ENCODE measurements at regions not wholly inside any gene's neighbourhood (a gene's known extent, or its start where the extent isn't known, plus 50 kb on each side); places are given as distances from the start of the nearest gene placed in this dataset.

- DNase-seq (ENCODE audit: low spot score in 2 of 2) = no peak
- Histone ChIP-seq H3K9me3 (no peaks in the 10 kb centered on the region), H3K27ac (no peak overlapping the region), H3K4me1 (no peaks in the 10 kb centered on the region), H3K4me3 (no peak overlapping the region), H3K36me3 (no peaks in the 10 kb centered on the region), H3K27me3 (peaks cover 2% of the 10 kb centered on the region)
- TF ChIP-seq POLR2A (IDR thresholded peaks at IDR 0.05) (no peak), CTCF (IDR thresholded peaks at IDR 0.05) (no peak), POLR2AphosphoS5 (IDR thresholded peaks at IDR 0.05) (no peak), EP300 (IDR thresholded peaks at IDR 0.05) (no peak)
- WGBS = 74% methylated on average over 6 of the region's 6 CpGs
These were observed 200.9 kb upstream of the MSX2 start for GRCh38 chr5:174523311-174524071.

- DNase-seq (ENCODE audit: low spot score in 2 of 2) = no peak
- Histone ChIP-seq H3K27me3 (peaks cover 2% of the 10 kb centered on the region), H3K27ac (no peak overlapping the region), H3K36me3 (no peaks in the 10 kb centered on the region), H3K9me3 (no peaks in the 10 kb centered on the region), H3K4me3 (no peak overlapping the region), H3K4me1 (no peaks in the 10 kb centered on the region)
- no peak for TF ChIP-seq POLR2A (IDR thresholded peaks at IDR 0.05)
- TF ChIP-seq CTCF (IDR thresholded peaks at IDR 0.05) = no peak
- TF ChIP-seq EP300 (IDR thresholded peaks at IDR 0.05) = no peak
- TF ChIP-seq POLR2AphosphoS5 (IDR thresholded peaks at IDR 0.05) = no peak
- WGBS = 79% methylated on average over 4 of the region's 4 CpGs
These were observed 200.0 kb upstream of the MSX2 start for GRCh38 chr5:174524351-174524750.

GRCh38 chr5:174526177-174526576 lies 198.2 kb upstream of the MSX2 start:
- Histone ChIP-seq H3K9me3 (no peaks in the 10 kb centered on the region), H3K36me3 (no peaks in the 10 kb centered on the region), H3K4me3 (no peak overlapping the region), H3K27ac (no peak overlapping the region), H3K27me3 (peaks cover 2% of the 10 kb centered on the region), H3K4me1 (no peaks in the 10 kb centered on the region)
- no peak for DNase-seq (ENCODE audit: low spot score in 2 of 2)
- TF ChIP-seq EP300 (IDR thresholded peaks at IDR 0.05) (no peak), POLR2A (IDR thresholded peaks at IDR 0.05) (no peak), POLR2AphosphoS5 (IDR thresholded peaks at IDR 0.05) (no peak), CTCF (IDR thresholded peaks at IDR 0.05) (no peak)
- 90% methylated on average over 4 of the region's 4 CpGs for WGBS

GRCh38 chr5:174527916-174528540 lies 196.4 kb upstream of the MSX2 start:
- no peak for DNase-seq (ENCODE audit: low spot score in 2 of 2)
- Histone ChIP-seq H3K4me3 (no peak overlapping the region), H3K9me3 (no peaks in the 10 kb centered on the region), H3K4me1 (peaks cover 13% of the 10 kb centered on the region), H3K27me3 (peaks cover 2% of the 10 kb centered on the region), H3K27ac (no peak overlapping the region), H3K36me3 (no peaks in the 10 kb centered on the region)
- WGBS = 63% methylated on average over 11 of the region's 11 CpGs
- TF ChIP-seq EP300 (IDR thresholded peaks at IDR 0.05) (no peak), CTCF (IDR thresholded peaks at IDR 0.05) (no peak), POLR2A (IDR thresholded peaks at IDR 0.05) (no peak), POLR2AphosphoS5 (IDR thresholded peaks at IDR 0.05) (no peak)

GRCh38 chr5:174528821-174529544 lies 195.4 kb upstream of the MSX2 start:
- Histone ChIP-seq H3K27me3 (peaks cover 2% of the 10 kb centered on the region), H3K36me3 (no peaks in the 10 kb centered on the region), H3K27ac (no peak overlapping the region), H3K9me3 (no peaks in the 10 kb centered on the region), H3K4me3 (no peak overlapping the region), H3K4me1 (peaks cover 16% of the 10 kb centered on the region)
- TF ChIP-seq CTCF (IDR thresholded peaks at IDR 0.05) (no peak), POLR2AphosphoS5 (IDR thresholded peaks at IDR 0.05) (no peak), POLR2A (IDR thresholded peaks at IDR 0.05) (no peak), EP300 (IDR thresholded peaks at IDR 0.05) (no peak)
- 82% methylated on average over 6 of the region's 6 CpGs for WGBS
- no peak for DNase-seq (ENCODE audit: low spot score in 2 of 2)

Data from suprapubic skin (tissue), 4 donors.